Psoas muscle (tissue), 7 donors: ENCODE measurements at regions not wholly inside any gene's neighbourhood (a gene's known extent, or its start where the extent isn't known, plus 50 kb on each side); places are given as distances from the start of the nearest gene placed in this dataset.

ENCODE experiments used
- ATAC-seq, 4 donors: fragments of 200-7000 bp; cut with Tn5 transposase; one replicate each; pipeline ENCODE4 v1.9.1; 2020; ENCODE audit warnings: moderate library complexity in 3 of 4, mild to moderate bottlenecking in 2 of 4
- DNase-seq, 2 donors: peaks; one replicate each; pipeline ENCODE4 v3.0.0-alpha.2; 2020
- H3K27ac ChIP-seq: fragments of 200-600 bp; one replicate; pipeline ENCODE4 v1.8.0; 2022
- H3K27me3 ChIP-seq, 3 donors: fragments of 200-600 bp in 1 of 3; one replicate each; pipeline versions ENCODE4 v1.6.1 to v1.8.0; 2013 to 2022; ENCODE audit warnings: low read length in 2 of 3, mild to moderate bottlenecking in 2 of 3, moderate library complexity in 1 of 3; ENCODE audit not compliant: insufficient read depth in 3 of 3
- H3K36me3 ChIP-seq, 2 donors: fragments of 200-600 bp in 1 of 2; one replicate each; pipeline versions ENCODE4 v1.6.1 to v1.8.0; 2013 to 2022; ENCODE audit warnings: low read depth in 1 of 2, mild to moderate bottlenecking in 1 of 2, moderate library complexity in 1 of 2; ENCODE audit not compliant: insufficient read depth in 1 of 2
- H3K4me1 ChIP-seq: fragments of 200-600 bp; one replicate; pipeline ENCODE4 v1.8.0; 2022
- H3K4me3 ChIP-seq: fragments of 200-600 bp; one replicate; pipeline ENCODE4 v1.8.0; 2022; ENCODE audit warnings: mild to moderate bottlenecking
- H3K9me3 ChIP-seq: fragments of 200-600 bp; one replicate; pipeline ENCODE4 v1.8.0; 2022
- CTCF ChIP-seq: fragments of 200-600 bp; IDR thresholded peaks from one replicate; pipeline ENCODE4 v1.8.0; 2022; ENCODE audit warnings: antibody characterized with exemption
- WGBS, 3 donors: extraction: QIAGEN DNeasy Blood & Tissue Kit; methylation state at CpG; one replicate each; pipeline versions ENCODE4 v1.1.6 to v1.1.7; 2013; 5-methylcytosine and 5-hydroxymethylcytosine counted together
- intact Hi-C, 2 donors: fragments of 100-400 bp; cut with DNase I; formaldehyde crosslinking; loops; one replicate each; pipeline versions ENCODE4 v1.11.0 to v1.14.2; 2022
- donor health status: healthy with polysubstance abuse.
- donor health status: DM: no; HTN: no; CAD: no; lungs with moderate emphysema.
- donor health status: Bipolar disorder and iron deficiency.
- donor health status: healthy.
- donor health status: DM: yes; HTN: yes; CAD: no.
- donor health status: DM: no; HTN: no; CAD: no.
- donor health status: DM: yes; HTN: yes; CAD: no.

- no peak for TF ChIP-seq CTCF
- Histone ChIP-seq H3K27me3 (no peaks in the 10 kb centered on the region), H3K27ac (no peak overlapping the region), H3K4me3 (no peak overlapping the region), H3K36me3 (no peaks in the 10 kb centered on the region), H3K4me1 (no peaks in the 10 kb centered on the region), H3K9me3 (no peaks in the 10 kb centered on the region)
- ATAC-seq, result no peak
- intact Hi-C loops, result no loop called here
- no peak for DNase-seq
- WGBS, 3 donors, result 84 to 98% (median 94%) methylated on average over 1 of the region's 1 CpG
Observed at GRCh38 chr13:109351236-109351635, 435.1 kb downstream of the IRS2 start.

GRCh38 chr13:109348519-109349258 is 437.7 kb downstream of the IRS2 start:
- no peaks in the 10 kb centered on the region for H3K9me3 ChIP-seq
- TF ChIP-seq CTCF, result no peak
- H3K27ac ChIP-seq, result no peak overlapping the region
- intact Hi-C loops, result no loop called here
- 85 to 91% (median 87%) methylated on average over 3 of the region's 3 CpGs for WGBS, 3 donors
- no peaks in the 10 kb centered on the region for H3K4me1 ChIP-seq
- no peak for ATAC-seq
- H3K36me3 ChIP-seq, result no peaks in the 10 kb centered on the region
- no peak for DNase-seq
- H3K4me3 ChIP-seq, result no peak overlapping the region
- no peaks in the 10 kb centered on the region for H3K27me3 ChIP-seq

- intact Hi-C loops, result no loop called here
- H3K27ac ChIP-seq, result no peak overlapping the region
- DNase-seq, result no peak
Observed at GRCh38 chr13:109346060-109346459, 440.3 kb downstream of the IRS2 start.

GRCh38 chr13:109345433-109345941 is 440.9 kb downstream of the IRS2 start:
- Histone ChIP-seq H3K27me3 (no peaks in the 10 kb centered on the region), H3K27ac (no peak overlapping the region), H3K36me3 (no peaks in the 10 kb centered on the region), H3K4me3 (no peak overlapping the region), H3K4me1 (no peaks in the 10 kb centered on the region), H3K9me3 (no peaks in the 10 kb centered on the region)
- intact Hi-C loops, result no loop called here
- TF ChIP-seq CTCF, result no peak
- DNase-seq (no peak), ATAC-seq (no peak)
- 82 to 85% (median 84%) methylated on average over 5 of the region's 5 CpGs for WGBS, 3 donors

More at GRCh38 chr13:109346060-109346459, 440.3 kb downstream of the IRS2 start:
- Histone ChIP-seq H3K4me1 (no peaks in the 10 kb centered on the region), H3K4me3 (no peak overlapping the region), H3K27me3 (no peaks in the 10 kb centered on the region), H3K36me3 (no peaks in the 10 kb centered on the region), H3K9me3 (no peaks in the 10 kb centered on the region)
- no peak for ATAC-seq
- WGBS, 3 donors, result 86 to 88% (median 86%) methylated on average over 2 of the region's 2 CpGs
- no peak for TF ChIP-seq CTCF
